Activated naive CD4-positive, alpha-beta T cell (primary cell): ENCODE measurements at regions not wholly inside any gene's neighbourhood (a gene's known extent, or its start where the extent isn't known, plus 50 kb on each side); places are given as distances from the start of the nearest gene placed in this dataset.

Source experiments
- DNase-seq, 4 experiments: peaks; one replicate each; lab custom pipeline; 2025; lab: John Stamatoyannopoulos, UW

DNA sequence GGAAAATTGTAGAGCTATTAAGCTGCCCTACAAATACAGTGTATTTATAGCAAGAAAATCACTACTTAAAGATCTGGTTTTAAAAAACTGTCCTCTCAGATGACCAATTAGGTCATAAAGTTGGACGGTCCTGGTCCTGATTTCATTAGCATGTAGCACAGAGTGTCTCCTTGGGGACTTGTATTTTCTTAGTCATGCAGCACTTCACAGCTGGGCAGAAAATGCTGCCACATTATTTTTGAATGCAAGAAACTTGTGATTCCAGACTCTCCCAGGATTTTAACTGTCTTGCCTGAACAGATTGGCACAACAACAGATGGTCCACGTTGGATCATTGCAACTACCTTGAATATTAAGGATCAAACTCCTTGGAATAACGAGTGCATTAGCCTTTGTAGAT lies 348.1 kb upstream of the SGCD start:
- no peak for DNase-seq

DNA sequence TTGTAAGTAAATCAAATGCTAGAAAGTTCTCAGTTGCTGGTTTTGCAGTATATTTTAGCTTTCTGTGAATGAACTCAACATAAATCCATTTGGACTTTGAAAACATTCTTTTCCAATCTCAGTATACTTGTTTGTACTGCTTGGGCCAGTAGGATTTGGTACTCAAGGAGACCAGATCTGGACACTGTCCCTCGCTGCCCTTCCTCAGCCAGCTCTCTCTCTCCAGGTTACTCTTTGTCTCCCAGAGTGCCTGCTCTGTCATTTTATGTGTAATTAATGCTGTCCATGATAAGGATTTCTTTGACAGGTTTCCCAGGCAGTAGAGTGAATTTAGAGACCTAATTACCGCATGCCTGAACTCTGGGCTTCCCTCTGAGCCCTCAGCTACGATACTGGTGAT lies 344.6 kb upstream of the SGCD start:
- DNase-seq = no peak

DNA sequence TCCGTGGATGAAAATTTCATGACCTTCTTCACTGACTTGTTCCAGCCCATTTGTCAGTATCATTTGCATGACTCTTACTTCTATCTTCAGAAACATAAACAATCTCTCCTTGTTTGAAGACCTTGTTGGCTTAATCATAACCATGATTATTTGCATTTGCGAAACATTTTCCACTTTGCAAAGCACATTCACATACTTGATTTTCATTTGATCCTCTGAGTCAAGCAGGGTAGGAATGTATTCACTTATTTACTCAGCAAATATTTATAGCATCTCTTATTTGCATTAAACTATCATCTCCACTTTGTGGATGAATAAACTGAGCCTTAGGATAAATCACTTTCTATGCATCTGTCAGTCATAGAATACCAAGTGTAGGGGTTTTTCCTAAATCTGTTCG lies 343.0 kb upstream of the SGCD start:
- no peak for DNase-seq

DNA sequence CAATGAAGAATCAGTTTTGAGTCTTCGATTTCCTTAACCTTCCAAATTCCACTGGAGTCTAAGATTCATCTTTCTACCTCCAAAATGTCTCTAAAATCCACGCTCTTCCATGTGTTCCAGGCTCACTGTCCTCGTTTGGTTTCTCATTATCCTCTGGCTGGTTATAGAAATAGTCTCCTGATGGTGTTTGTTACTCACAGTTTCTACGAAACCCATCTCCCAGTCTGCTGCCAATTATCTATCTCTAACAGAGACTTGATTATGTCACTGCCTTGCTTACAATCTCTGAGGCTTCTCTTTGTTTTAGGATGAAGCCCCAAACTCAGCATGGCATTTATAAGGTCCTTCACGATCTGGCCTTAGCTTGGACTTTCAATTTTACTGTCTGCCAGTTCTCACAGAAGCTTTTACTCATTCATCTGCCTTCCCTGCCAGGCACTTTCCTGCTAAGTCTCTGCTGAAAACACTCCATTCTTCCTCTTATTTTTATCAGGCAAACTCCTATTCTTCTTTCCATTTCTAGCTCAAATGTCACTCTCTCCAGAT lies 339.6 kb upstream of the SGCD start:
- no peak for DNase-seq

DNA sequence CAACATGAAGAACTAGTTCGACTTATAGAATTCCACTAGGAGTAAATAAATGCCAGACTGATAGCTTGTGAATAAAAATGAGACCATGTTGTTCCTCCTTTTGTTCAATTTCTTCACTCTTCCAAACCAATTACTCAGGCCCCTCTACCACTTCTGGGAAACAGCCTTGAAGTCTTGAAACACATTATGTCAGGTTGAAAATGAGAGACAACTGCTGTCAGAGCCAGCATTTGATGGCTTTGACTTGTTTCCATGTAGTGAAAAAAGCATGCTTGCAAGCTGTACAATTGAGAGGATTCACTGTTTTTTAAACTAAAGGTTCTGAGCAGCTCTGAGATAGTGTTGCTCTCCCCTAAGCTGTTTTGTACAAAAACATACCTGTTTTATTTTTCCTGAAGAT lies 337.1 kb upstream of the SGCD start:
- DNase-seq = no peak

DNA sequence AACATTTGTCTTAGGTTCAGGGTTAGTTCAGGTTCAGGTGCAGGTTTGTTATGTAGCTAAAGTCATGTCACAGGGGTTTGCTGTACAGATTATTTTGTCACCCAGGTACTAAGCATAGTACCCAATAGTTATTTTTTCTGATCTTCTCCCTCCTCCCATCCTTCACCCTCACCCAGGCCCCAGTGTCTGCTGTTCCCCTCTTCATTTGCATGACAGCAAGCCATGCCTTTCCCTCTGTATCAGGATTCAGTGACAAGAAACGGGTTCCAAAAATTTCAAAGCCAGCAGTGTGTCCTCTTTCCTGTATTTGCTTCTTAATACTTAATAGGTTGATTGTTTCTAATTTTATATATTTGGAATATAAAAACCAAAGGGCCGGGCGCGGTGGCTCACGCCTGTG lies 330.8 kb upstream of the SGCD start:
- DNase-seq = no peak

DNA sequence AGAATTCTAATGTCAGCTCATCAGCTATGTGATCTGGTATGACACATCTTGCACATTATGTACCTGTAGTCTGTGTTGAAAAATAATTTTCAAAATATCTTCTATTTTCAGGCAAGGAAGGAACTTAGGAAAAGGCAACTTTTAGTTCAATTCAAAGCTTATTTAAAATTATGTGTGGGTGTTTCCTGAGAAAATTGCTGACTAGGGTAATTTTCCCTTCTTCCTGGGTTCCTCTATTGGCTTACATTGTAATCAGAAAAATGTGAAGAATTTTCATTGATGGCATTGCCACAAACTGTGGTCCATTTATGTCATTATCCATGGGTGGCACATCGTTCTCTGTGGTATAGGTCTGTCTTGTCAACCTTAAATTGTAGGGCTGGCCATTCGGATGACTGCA lies 328.7 kb upstream of the SGCD start:
- DNase-seq = no peak

DNA sequence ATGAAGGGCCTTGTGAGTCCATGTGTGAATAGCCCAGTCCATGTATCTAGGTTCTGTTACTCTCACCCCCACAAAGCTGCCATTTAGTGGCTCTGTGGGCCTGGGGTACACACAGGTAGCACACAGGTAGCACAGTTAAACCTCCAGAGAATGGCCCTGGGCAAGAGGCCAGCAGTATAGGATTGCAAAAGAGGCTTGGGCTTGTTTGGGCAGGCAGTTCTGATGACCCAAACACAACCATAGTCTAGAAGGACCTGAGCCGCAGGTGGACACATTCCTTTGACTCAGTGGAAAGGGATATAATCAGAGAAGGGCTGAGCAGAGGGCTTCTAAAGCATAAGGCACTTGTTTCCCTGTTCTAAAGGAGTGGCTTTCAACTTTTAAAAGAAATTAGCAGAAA lies 326.8 kb upstream of the SGCD start:
- no peak for DNase-seq

DNA sequence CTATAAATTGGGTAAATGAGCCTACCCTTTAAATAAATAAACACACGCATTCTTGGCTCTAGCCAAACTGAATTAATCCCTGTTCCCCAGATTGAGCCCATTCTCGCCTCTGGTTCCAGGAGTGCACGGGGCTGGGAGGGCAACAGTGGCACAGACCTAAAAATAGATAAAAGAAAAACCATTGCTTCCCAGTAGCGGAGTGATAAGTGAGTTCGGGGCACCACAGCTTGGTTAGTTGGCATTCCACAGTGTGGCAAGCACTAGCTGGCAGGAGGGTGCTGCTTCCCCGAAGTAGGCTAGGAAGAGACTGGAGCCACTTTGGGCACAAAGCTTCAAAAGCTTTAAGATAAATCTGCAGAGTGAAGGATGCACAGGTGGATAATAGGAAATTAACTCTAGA lies 322.2 kb upstream of the SGCD start:
- DNase-seq = no peak

DNA sequence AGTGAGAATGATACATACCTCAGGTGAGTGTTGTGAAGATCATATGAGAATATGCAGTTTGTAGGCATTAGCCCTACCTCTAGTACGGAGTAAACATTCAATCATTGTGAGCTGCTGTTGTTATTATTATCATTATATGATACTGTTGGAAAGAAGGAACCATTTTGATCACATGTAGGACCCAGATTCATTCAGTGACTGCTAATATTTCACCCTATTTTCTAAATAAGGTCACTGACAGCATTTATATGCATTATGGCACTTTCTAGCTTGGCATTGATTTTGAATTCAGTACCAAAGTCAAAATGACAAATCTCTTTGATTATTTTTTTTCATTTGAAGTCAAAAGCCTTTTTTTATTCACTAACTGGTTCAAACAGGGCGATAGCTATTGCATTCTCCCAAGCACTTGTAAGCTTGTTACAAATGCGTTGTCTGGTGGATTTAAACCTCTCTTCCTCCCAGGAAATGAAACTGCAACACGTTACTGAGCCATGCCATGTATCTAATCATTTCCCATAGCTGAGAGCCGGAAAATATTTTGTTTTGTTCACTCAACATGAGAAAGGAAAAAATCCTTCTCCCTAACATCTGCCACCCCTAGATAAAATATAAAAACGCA lies 320.8 kb upstream of the SGCD start:
- DNase-seq = no peak

DNA sequence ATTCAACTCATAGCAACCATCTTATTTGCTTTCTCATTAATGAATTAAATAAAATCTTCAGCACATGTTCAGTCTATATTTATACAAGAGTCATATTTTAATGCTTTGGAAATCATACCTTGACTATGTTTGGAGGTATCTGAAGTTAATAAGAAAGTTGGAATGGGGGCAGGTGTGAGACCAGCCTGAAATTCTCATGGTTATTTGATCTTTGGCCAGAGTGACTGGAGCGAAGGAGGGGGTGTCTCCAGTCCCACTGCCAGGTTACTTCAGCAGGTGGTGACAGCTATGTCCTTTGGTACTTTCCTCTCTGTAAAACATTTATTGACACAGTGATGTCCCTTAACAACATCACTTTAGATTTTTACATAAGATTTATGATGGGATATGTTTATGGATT lies 318.1 kb upstream of the SGCD start:
- no peak for DNase-seq

DNA sequence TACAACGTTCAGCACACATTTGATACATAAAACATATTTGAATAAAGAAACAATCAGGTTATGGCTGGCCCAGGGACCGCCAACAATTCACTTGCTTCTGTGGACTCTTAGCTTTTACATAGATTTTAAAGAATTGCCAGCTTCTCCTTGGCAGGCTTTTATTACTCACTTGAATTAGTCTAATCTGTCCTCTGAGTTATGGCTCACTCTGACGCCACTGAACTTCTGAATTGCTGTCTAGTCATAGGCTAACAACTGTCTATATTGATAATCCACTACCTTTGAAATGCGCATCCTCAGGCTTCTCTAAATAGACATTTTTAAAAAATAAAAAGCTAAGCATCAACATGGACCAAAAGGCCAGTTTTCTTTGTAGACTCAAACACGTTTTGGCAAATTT lies 317.4 kb upstream of the SGCD start:
- no peak for DNase-seq

DNA sequence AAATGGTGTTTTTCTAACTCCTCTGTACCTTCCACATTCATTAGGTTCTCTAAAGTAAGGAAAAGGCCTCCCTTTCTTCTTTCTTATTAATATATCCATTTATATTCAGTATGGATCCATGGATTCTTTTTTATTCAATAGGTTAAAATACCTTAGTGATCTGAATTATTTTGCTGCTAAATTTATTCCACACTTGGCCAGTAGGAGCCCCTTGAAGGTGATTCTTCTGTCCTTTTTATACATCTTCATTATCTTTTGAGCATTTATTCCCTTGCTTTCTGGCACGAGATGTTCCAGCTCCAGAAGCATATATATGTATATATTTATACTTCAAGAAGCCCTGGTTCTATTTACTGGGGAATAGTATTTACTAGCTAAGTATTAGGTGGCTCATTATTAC lies 311.8 kb upstream of the SGCD start:
- no peak for DNase-seq

DNA sequence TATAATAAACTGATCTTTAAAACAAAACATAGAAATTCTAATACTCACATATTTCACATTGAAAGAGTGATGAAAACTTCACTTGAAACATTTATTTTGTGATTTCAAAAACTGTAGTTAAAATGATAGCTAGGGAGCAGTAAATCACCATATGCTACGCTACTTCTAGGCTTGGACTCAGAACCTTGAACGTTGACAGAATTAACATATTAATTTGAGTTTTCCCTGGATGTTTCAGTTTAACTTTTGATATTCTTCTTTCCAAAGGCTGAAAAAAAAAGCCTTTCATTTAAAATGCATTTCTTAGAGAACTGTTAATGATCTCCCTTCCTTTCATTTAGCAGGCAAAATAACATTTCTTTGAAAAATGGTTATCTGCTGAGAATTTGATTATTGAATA lies 307.8 kb upstream of the SGCD start:
- DNase-seq = no peak

DNA sequence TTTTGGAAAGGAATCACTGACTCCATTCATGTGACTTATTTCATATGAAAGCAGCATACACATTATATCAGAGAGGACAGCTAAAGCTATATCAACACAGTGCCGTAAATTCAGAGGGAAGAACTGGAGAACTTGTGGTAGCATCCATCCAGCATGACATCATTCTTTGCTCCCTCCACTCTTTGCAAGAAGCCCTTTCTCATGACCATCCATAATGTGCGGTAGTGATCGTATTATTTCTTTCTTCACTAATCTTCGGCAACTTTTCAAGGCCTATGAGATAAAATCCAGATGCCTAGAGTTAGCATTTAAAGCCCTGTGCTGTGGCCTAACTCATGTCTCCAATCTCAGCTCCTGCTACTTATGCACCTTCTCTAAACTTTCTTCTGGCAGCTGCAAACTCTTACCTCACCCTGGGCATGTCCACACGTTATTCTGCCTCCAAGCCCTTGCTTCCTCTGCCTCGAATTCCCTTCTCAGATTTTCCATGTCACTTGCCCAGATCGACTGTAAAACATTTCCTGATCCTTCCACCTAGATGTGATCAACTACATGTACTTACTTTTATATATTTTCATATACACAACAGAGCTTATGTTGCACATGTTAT lies 307.3 kb upstream of the SGCD start:
- no peak for DNase-seq

DNA sequence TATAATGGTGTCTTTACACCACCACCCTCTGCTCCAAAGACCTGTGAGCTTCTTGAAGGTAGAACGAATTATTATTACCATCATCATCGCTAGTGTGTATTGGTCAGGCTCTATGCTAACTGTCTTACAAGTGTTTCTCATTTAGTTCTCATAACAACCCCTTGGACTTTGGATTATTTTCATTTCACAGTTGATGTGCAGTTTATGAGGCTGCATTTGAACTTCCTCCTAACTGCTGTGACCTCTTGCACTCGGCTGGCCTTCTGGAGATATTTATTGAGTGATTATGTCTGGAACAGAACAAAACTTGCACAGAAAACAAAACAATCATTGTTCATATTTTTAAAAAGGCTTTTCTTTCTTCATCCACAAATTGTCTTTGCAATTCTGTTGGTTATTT lies 306.3 kb upstream of the SGCD start:
- no peak for DNase-seq

DNA sequence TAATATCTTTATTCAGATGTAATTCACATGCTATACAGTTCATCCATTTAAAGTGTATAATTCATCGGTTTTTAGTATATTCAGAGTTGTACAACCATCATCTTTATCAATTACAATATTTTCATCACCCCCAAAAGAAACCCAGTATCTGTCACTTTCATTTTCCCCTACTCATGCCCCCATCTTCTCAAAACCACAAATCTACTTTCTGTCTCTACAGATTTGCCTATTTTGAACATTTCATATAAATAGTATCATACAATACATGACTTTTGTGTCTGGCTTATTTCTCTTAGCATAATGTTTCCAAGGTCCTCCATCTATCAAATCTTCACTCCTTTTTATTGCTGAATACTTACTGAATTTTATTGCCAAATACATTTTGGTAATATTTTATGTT lies 305.1 kb upstream of the SGCD start:
- no peak for DNase-seq

DNA sequence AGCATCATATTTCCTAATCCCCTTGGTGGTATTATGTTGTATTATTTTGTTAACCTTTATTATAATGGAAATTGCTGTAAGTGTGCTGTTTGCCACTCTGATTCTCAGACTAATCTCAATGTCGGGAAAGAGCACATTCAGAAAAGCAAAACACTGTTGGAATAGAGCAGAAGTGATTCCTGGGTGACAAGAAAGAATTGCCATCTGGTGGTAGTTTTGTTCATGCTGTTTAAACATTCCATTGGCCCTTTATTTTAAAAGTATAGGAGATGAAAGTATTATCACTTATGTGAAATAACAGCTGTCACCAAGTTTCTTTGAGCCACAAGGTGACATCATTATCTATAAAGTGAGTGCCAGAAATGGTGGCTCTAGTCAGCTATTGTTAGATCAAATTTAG lies 301.3 kb upstream of the SGCD start:
- DNase-seq = no peak

DNA sequence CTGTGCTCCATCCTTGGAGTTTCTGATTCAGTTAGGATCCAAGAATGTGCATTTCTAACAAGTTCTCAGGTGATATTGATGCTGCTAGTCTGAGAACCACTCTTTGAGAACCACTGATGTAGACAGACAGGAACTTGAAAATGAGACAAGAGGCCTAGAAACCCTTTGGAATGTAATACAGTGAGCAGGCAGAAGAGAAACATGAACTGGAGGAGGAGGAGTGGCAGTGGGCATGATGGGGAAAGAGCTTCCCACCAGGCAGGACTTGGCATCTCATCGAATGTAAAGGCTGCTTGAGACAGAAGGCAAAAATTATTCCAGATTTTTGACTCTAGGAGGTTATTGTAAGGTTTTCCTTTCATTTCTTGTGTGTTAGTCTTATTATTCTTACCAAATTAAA lies 295.8 kb upstream of the SGCD start:
- DNase-seq = no peak

DNA sequence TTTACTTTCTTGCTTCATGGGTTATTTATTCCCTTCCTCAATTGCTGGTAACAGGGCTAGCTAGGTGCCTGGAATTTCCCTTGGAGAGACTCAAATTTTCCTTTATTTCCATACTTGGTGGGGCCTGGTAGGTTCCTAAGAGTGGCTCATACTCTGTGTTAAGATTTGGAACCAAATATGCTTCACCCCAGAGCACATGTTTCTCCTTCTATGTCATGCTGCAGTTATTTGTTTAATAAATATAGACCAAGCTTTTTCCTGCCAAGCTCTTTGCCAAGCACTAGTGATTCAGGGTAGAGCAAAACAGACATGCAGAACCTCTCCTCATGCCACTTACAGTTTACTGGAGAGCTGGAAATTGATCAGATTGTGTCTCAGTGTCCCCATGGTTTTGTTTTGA lies 290.3 kb upstream of the SGCD start:
- DNase-seq = no peak

DNA sequence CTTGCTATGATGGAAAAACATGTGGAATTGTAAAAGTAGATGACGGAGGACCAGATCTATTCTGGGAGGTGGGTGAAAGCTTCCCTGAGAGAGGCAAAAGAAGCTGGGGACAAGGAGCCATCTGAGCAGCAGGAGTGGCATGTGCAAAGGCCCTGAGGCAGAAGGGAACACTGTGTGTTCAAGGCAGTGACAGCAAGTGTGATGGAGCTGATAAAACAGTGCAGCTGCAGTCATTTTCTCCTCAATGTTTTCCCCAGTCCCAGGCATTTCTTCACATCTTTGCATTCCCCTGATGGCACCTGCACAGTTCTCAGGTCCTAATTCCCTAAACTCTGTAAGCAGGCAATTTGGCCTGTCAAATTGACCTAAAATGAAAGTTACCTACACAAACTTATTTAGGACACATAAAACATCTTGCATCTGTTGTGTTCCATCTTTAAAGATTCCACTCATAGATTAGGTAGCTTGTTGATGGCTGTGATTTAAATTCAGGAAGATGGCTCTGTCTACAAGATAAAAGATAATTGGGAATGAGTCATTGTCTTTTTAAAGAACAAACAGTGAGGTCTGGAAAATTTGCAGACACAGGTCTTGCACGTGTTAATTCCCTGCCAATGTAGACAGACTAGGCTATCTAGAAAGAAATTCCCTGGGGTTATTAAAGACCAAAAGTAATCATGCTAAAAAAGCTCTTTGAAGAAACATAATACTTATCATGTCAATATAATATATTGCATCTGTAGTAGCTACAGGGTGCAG lies 289.6 kb upstream of the SGCD start:
- DNase-seq = no peak

DNA sequence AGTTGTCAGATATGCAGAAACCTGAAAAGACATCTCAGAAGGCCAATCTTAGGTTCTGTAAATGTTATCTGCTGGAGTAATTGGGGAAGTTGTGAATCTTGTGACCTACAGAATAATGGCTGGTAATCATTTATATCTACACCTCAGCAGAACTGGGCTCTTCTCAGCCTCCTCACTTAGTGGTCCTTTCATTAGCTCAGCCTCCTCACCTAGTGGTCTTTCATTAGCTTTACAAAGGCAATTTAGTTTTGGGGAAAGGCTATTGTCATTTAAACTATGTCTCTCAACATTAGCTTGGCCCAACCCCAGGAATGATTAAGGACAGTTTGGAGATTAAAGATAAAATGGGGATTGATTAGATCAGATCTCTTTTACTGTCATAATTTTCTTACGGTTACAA lies 284.2 kb upstream of the SGCD start:
- DNase-seq = no peak

DNA sequence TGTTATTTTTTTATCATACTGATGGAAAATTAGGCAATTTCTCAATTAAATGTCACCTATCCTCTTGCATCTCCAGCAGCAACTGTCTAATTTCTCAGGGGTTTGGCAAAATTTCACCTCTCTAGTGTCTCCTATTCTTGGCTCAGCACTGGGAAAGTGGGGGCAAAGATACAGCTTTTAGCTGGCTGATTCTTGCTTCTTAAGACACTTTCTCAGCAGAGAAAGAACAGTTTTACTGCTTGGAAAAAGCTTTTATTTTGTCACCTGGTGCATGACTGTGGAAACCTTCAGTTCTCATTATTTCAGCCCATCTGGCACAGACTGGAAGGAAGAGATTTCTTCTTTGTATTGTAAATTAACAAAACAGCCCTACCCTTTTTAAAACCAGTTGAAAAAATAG lies 283.6 kb upstream of the SGCD start:
- no peak for DNase-seq

DNA sequence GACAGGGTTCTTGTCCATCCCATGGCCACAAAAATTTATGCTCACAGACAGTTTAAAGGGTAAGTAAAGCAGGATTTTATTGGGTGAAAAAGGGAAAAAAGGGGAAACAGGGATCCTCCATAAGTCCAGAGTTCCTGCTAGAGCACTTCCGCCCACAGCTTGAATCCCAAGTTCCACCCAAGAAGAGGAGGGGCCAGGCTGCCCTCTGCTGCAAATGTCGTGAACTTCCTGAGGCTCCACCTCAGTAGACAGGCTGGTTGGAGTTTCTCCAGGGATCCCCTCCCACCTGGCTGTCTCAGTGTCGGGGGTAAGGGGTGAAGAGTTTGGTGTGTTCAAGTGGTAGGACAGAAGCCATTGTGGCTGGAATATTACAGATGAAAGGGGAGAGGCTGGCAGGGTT lies 275.0 kb upstream of the SGCD start:
- no peak for DNase-seq
